ENCODE measurements at regions not wholly inside any gene's neighbourhood (a gene's known extent, or its start where the extent isn't known, plus 50 kb on each side); places are given as distances from the start of the nearest gene placed in this dataset.

- H3K4me1 ChIP-seq (ENCODE audit: insufficient read depth, low read length): no peaks in the 10 kb centered on the region
- H3K4me3 ChIP-seq (ENCODE audit: low read length): no peak overlapping the region
- H2AFZ ChIP-seq (ENCODE audit: low read depth, low read length): no peak overlapping the region
- no peaks in the 10 kb centered on the region for H3K36me3 ChIP-seq (ENCODE audit: insufficient read depth, low read length)
- H3K9me3 ChIP-seq (ENCODE audit: low read length): no peaks in the 10 kb centered on the region
- no peaks in the 10 kb centered on the region for H3K27me3 ChIP-seq (ENCODE audit: insufficient read depth, low read length)
Observed at GRCh38 chr1:56081173-56081572, 498.2 kb downstream of the PLPP3 start.

DNA sequence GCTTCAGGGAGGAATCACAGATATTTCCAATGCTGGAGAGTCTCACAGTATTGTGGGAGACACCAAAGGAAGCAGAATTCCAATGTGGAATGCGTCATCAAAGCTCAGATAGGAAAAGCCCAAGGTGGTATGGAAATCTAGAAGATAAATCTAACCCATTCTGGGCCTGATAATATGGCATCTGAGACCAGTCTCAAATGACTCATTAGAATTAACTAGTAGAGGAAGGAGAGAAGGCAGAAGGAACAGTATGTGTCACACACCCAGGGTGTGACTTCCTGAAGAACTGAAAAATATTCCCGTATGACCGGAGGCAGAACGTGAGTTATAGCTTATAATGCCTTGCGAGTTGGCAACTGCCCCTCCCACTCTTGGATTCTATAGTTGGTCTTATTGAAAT lies 499.2 kb downstream of the PLPP3 start:
- H3K4me1 ChIP-seq (ENCODE audit: insufficient read depth, low read length): no peaks in the 10 kb centered on the region
- H2AFZ ChIP-seq (ENCODE audit: low read depth, low read length): no peak overlapping the region
- H3K9me3 ChIP-seq (ENCODE audit: low read length): no peaks in the 10 kb centered on the region
- H3K27me3 ChIP-seq (ENCODE audit: insufficient read depth, low read length): no peaks in the 10 kb centered on the region
- H3K4me3 ChIP-seq (ENCODE audit: low read length): no peak overlapping the region
- no peaks in the 10 kb centered on the region for H3K36me3 ChIP-seq (ENCODE audit: insufficient read depth, low read length)

DNA sequence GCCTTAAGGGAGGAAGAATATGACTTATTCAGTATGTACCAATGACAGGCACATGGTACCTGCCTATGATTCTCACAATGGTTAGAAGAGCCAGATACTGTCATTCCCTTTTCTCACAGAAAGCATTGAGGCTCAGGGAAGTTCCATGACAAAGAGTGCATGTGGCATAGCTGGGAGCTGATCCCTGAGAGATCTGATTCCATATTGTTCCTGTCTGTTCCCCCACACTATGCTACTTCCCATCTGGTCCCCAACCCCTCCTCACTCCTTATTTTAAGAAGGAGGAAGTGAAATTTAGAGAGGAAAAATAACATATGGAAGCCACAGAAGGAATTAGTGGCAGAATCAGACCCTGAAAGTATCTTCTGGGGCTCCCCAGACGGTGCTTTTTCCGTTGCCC lies 500.0 kb downstream of the PLPP3 start:
- H2AFZ ChIP-seq (ENCODE audit: low read depth, low read length): no peak overlapping the region
- H3K36me3 ChIP-seq (ENCODE audit: insufficient read depth, low read length): no peaks in the 10 kb centered on the region
- H3K27me3 ChIP-seq (ENCODE audit: insufficient read depth, low read length): no peaks in the 10 kb centered on the region
- H3K4me3 ChIP-seq (ENCODE audit: low read length): no peak overlapping the region
- H3K9me3 ChIP-seq (ENCODE audit: low read length): no peaks in the 10 kb centered on the region
- no peaks in the 10 kb centered on the region for H3K4me1 ChIP-seq (ENCODE audit: insufficient read depth, low read length)

DNA sequence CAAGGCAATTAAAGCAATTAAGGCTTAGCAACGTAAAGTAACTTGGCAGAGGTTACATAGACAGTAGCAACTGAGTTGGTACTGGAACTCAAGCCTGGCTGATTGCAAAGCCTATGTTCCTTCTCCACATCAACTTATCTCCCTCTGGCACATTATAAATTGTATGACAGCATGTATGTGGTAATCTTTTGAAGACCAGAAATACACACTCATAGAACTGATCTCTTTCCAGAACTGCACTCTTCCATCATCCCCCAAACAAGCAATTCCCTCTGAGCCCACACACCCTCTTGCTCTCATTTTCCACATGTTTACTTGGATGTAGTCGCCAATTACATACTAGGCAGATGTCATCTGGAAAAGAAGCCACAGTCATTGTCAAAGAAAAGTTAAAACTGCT lies 502.2 kb downstream of the PLPP3 start:
- Histone ChIP-seq H3K27me3 (ENCODE audit: insufficient read depth, low read length) (no peaks in the 10 kb centered on the region), H2AFZ (ENCODE audit: low read depth, low read length) (no peak overlapping the region), H3K9me3 (ENCODE audit: low read length) (no peaks in the 10 kb centered on the region), H3K36me3 (ENCODE audit: insufficient read depth, low read length) (no peaks in the 10 kb centered on the region), H3K4me3 (ENCODE audit: low read length) (no peak overlapping the region), H3K4me1 (ENCODE audit: insufficient read depth, low read length) (no peaks in the 10 kb centered on the region)

GRCh38 chr1:56074007-56074651 lies 505.2 kb downstream of the PLPP3 start:
- H2AFZ ChIP-seq (ENCODE audit: low read depth, low read length): no peak overlapping the region
- H3K36me3 ChIP-seq (ENCODE audit: insufficient read depth, low read length): no peaks in the 10 kb centered on the region

GRCh38 chr1:56073614-56074006 lies 505.8 kb downstream of the PLPP3 start:
- Histone ChIP-seq H3K9me3 (ENCODE audit: low read length) (no peaks in the 10 kb centered on the region), H3K4me1 (ENCODE audit: insufficient read depth, low read length) (no peaks in the 10 kb centered on the region), H3K36me3 (ENCODE audit: insufficient read depth, low read length) (no peaks in the 10 kb centered on the region), H3K27me3 (ENCODE audit: insufficient read depth, low read length) (no peaks in the 10 kb centered on the region), H3K4me3 (ENCODE audit: low read length) (no peak overlapping the region), H2AFZ (ENCODE audit: low read depth, low read length) (no peak overlapping the region)

More at GRCh38 chr1:56074007-56074651, 505.2 kb downstream of the PLPP3 start:
- H3K4me1 ChIP-seq (ENCODE audit: insufficient read depth, low read length): no peaks in the 10 kb centered on the region
- no peaks in the 10 kb centered on the region for H3K9me3 ChIP-seq (ENCODE audit: low read length)
- no peaks in the 10 kb centered on the region for H3K27me3 ChIP-seq (ENCODE audit: insufficient read depth, low read length)
- H3K4me3 ChIP-seq (ENCODE audit: low read length): no peak overlapping the region

DNA sequence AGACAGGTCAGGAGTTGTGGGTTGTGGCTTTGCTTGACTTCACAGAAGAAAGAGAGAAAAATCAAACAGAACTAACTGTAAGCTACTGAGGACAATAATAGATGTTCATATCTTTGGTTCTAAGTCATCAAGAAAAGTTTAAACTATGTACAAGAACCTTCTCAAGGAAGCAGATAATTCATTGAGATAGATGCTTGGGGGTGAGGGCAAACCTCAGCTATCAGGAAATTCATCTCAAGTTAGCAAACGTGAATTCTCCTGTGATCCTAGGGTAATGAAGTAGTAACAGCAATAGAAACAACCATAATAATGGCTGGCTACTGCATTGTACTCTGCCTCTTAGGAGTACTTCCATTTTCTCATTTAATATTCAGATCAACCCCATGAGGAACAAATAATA lies 506.2 kb downstream of the PLPP3 start:
- H2AFZ ChIP-seq (ENCODE audit: low read depth, low read length): no peak overlapping the region
- H3K4me1 ChIP-seq (ENCODE audit: insufficient read depth, low read length): no peaks in the 10 kb centered on the region
- H3K36me3 ChIP-seq (ENCODE audit: insufficient read depth, low read length): no peaks in the 10 kb centered on the region
- no peaks in the 10 kb centered on the region for H3K27me3 ChIP-seq (ENCODE audit: insufficient read depth, low read length)
- no peak overlapping the region for H3K4me3 ChIP-seq (ENCODE audit: low read length)
- no peaks in the 10 kb centered on the region for H3K9me3 ChIP-seq (ENCODE audit: low read length)

GRCh38 chr1:56072310-56072709 lies 507.1 kb downstream of the PLPP3 start:
- H3K27me3 ChIP-seq (ENCODE audit: insufficient read depth, low read length): no peaks in the 10 kb centered on the region
- H3K4me1 ChIP-seq (ENCODE audit: insufficient read depth, low read length): no peaks in the 10 kb centered on the region
- no peak overlapping the region for H3K4me3 ChIP-seq (ENCODE audit: low read length)
- H3K9me3 ChIP-seq (ENCODE audit: low read length): no peaks in the 10 kb centered on the region
- H2AFZ ChIP-seq (ENCODE audit: low read depth, low read length): no peak overlapping the region
- no peaks in the 10 kb centered on the region for H3K36me3 ChIP-seq (ENCODE audit: insufficient read depth, low read length)

- Histone ChIP-seq H3K4me1 (ENCODE audit: insufficient read depth, low read length) (no peaks in the 10 kb centered on the region), H3K36me3 (ENCODE audit: insufficient read depth, low read length) (no peaks in the 10 kb centered on the region), H3K9me3 (ENCODE audit: low read length) (no peaks in the 10 kb centered on the region), H2AFZ (ENCODE audit: low read depth, low read length) (no peak overlapping the region), H3K4me3 (ENCODE audit: low read length) (no peak overlapping the region), H3K27me3 (ENCODE audit: insufficient read depth, low read length) (no peaks in the 10 kb centered on the region)
Observed at GRCh38 chr1:56071351-56071750, 508.0 kb downstream of the PLPP3 start.

GRCh38 chr1:56070601-56071000 lies 508.8 kb downstream of the PLPP3 start:
- Histone ChIP-seq H3K27me3 (ENCODE audit: insufficient read depth, low read length) (no peaks in the 10 kb centered on the region), H3K4me3 (ENCODE audit: low read length) (no peak overlapping the region), H3K36me3 (ENCODE audit: insufficient read depth, low read length) (no peaks in the 10 kb centered on the region), H2AFZ (ENCODE audit: low read depth, low read length) (no peak overlapping the region), H3K9me3 (ENCODE audit: low read length) (no peaks in the 10 kb centered on the region), H3K4me1 (ENCODE audit: insufficient read depth, low read length) (no peaks in the 10 kb centered on the region)

- no peak overlapping the region for H3K4me3 ChIP-seq (ENCODE audit: low read length)
- no peaks in the 10 kb centered on the region for H3K27me3 ChIP-seq (ENCODE audit: insufficient read depth, low read length)
- no peaks in the 10 kb centered on the region for H3K4me1 ChIP-seq (ENCODE audit: insufficient read depth, low read length)
- no peak overlapping the region for H2AFZ ChIP-seq (ENCODE audit: low read depth, low read length)
- no peaks in the 10 kb centered on the region for H3K36me3 ChIP-seq (ENCODE audit: insufficient read depth, low read length)
- no peaks in the 10 kb centered on the region for H3K9me3 ChIP-seq (ENCODE audit: low read length)
Observed at GRCh38 chr1:56069824-56070223, 509.5 kb downstream of the PLPP3 start.

- no peaks in the 10 kb centered on the region for H3K36me3 ChIP-seq (ENCODE audit: insufficient read depth, low read length)
- no peaks in the 10 kb centered on the region for H3K27me3 ChIP-seq (ENCODE audit: insufficient read depth, low read length)
- H3K9me3 ChIP-seq (ENCODE audit: low read length): no peaks in the 10 kb centered on the region
- no peaks in the 10 kb centered on the region for H3K4me1 ChIP-seq (ENCODE audit: insufficient read depth, low read length)
- H2AFZ ChIP-seq (ENCODE audit: low read depth, low read length): no peak overlapping the region
- no peak overlapping the region for H3K4me3 ChIP-seq (ENCODE audit: low read length)
Observed at GRCh38 chr1:56068908-56069307, 510.5 kb downstream of the PLPP3 start.

DNA sequence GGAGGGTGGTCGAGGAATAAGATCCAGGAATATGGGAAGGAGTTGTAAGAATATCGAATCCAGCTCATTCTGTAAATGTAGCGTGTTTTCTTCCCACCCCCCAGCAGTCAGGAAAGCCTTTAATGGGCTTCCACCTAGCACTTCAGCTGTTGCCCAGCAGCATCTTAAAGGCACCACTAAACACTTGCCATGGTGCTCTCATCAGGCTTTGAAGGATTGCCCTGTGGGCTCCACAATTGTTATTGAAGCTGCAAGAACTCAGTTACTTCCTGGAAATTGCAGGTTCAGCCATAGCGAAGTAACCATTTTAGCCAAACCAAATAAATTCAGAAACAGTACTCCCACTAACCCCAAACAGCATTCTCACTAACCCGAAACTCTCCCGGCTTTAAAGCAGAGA lies 511.2 kb downstream of the PLPP3 start:
- no peaks in the 10 kb centered on the region for H3K9me3 ChIP-seq (ENCODE audit: low read length)
- no peaks in the 10 kb centered on the region for H3K36me3 ChIP-seq (ENCODE audit: insufficient read depth, low read length)
- no peaks in the 10 kb centered on the region for H3K27me3 ChIP-seq (ENCODE audit: insufficient read depth, low read length)

DNA sequence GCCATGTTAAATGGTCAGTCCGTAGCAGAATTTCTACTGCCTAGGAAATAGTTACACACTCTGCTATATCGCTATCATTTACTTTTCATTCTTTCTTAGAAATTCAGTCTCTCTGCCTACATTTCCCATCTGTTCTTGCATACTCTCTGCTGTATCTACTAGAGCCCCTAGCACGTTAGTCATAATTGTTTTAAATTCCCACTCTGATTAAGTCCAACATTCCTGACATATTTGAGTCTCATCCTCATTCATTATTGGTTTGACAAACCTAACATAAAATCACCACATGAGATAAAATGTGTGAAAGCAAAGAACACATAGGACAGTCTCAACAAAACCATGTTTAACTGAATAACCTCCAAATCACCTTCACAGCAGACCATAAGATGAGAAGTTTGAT lies 513.6 kb downstream of the PLPP3 start:
- Histone ChIP-seq H3K4me1 (ENCODE audit: insufficient read depth, low read length) (no peaks in the 10 kb centered on the region), H2AFZ (ENCODE audit: low read depth, low read length) (no peak overlapping the region), H3K27me3 (ENCODE audit: insufficient read depth, low read length) (no peaks in the 10 kb centered on the region), H3K4me3 (ENCODE audit: low read length) (no peak overlapping the region), H3K36me3 (ENCODE audit: insufficient read depth, low read length) (no peaks in the 10 kb centered on the region), H3K9me3 (ENCODE audit: low read length) (no peaks in the 10 kb centered on the region)

More for the DNA sequence above, 511.2 kb downstream of the PLPP3 start:
- no peaks in the 10 kb centered on the region for H3K4me1 ChIP-seq (ENCODE audit: insufficient read depth, low read length)
- H3K4me3 ChIP-seq (ENCODE audit: low read length): no peak overlapping the region
- no peak overlapping the region for H2AFZ ChIP-seq (ENCODE audit: low read depth, low read length)

Data from neuron (in vitro differentiated cells).